DND-41 (cell line): ENCODE measurements at regions not wholly inside any gene's neighbourhood (a gene's known extent, or its start where the extent isn't known, plus 50 kb on each side); places are given as distances from the start of the nearest gene placed in this dataset.

Experiments
- ATAC-seq: fragments of 200-7000 bp; cut with Tn5 transposase; 3 replicates; pipeline ENCODE4 v1.9.1; 2021; ENCODE audit warnings: low read depth; ENCODE audit not compliant: insufficient read depth
- DNase-seq: peaks from one replicate; pipeline ENCODE4 v3.0.0-alpha.2; 2020
- H2AFZ ChIP-seq: 2 replicates; pipeline ENCODE4 v1.6.0; 2012; ENCODE audit warnings: low read depth, low read length
- H3K27ac ChIP-seq: 2 replicates; pipeline ENCODE4 v1.5.1; 2012; ENCODE audit warnings: low read length, inconsistent platforms
- H3K27me3 ChIP-seq: fragments of 200-600 bp; sonication (generic); 2 replicates; pipeline ENCODE4 v1.6.0; 2012; ENCODE audit warnings: low read length, mild to moderate bottlenecking, inconsistent platforms; ENCODE audit not compliant: insufficient read depth, poor library complexity
- H3K36me3 ChIP-seq: 2 replicates; pipeline ENCODE4 v1.5.1; 2012; ENCODE audit warnings: low read length, inconsistent platforms; ENCODE audit not compliant: insufficient read depth
- H3K4me1 ChIP-seq: 2 replicates; pipeline ENCODE4 v1.5.1; 2012; ENCODE audit warnings: mild to moderate bottlenecking, low read length; ENCODE audit not compliant: insufficient read depth
- H3K4me2 ChIP-seq: 2 replicates; pipeline ENCODE4 v1.6.0; 2012; ENCODE audit warnings: mild to moderate bottlenecking, moderate library complexity, low read length, inconsistent platforms; ENCODE audit not compliant: insufficient read depth
- H3K4me3 ChIP-seq, 2 experiments: fragments of 200-600 bp in 1 of 2; shearing (Covaris generic) in 1 of 2; 2 replicates each; pipeline ENCODE4 v1.5.1; 2012 to 2016; ENCODE audit warnings: inconsistent platforms in 2 of 2, low read length in 2 of 2, mild to moderate bottlenecking in 2 of 2, low read depth in 1 of 2, moderate library complexity in 1 of 2
- H3K79me2 ChIP-seq: 2 replicates; pipeline ENCODE4 v1.6.0; 2012; ENCODE audit warnings: low read length, inconsistent platforms; ENCODE audit not compliant: insufficient read depth
- H3K9ac ChIP-seq: 2 replicates; pipeline ENCODE4 v1.6.0; 2012; ENCODE audit warnings: low read depth, mild to moderate bottlenecking, inconsistent platforms, low read length, moderate library complexity
- H3K9me3 ChIP-seq: 2 replicates; pipeline ENCODE4 v1.5.1; 2012; ENCODE audit warnings: low read length, moderate library complexity, mild to moderate bottlenecking, inconsistent platforms; ENCODE audit not compliant: insufficient read depth, severe bottlenecking
- H4K20me1 ChIP-seq: 2 replicates; pipeline ENCODE4 v1.6.0; 2012; ENCODE audit warnings: low read length; ENCODE audit not compliant: insufficient read depth
- CTCF ChIP-seq: IDR thresholded peaks from 2 replicates; pipeline ENCODE4 v1.5.1; 2012; ENCODE audit warnings: borderline replicate concordance, low read length, moderate library complexity, mild to moderate bottlenecking; ENCODE audit not compliant: poor library complexity, severe bottlenecking; ENCODE audit errors: extremely low read depth
- EZH2 ChIP-seq: IDR thresholded peaks from 3 replicates; pipeline ENCODE4 v1.6.1; 2012; ENCODE audit warnings: borderline replicate concordance, low read depth, mild to moderate bottlenecking, moderate library complexity, low read length, inconsistent platforms; ENCODE audit not compliant: severe bottlenecking

GRCh38 chr16:5603836-5604235 lies 506.2 kb upstream of the EEF2KMT start:
- H3K9me3 ChIP-seq: no peaks in the 10 kb centered on the region

GRCh38 chr16:5601957-5602356 lies 504.4 kb upstream of the EEF2KMT start:
- Histone ChIP-seq H2AFZ (no peak overlapping the region), H3K79me2 (no peaks in the 10 kb centered on the region), H3K27ac (no peak overlapping the region), H4K20me1 (no peaks in the 10 kb centered on the region), H3K4me3 (no peak overlapping the region), H3K4me2 (no peak overlapping the region), H3K9ac (no peak overlapping the region), H3K9me3 (no peaks in the 10 kb centered on the region), H3K36me3 (no peaks in the 10 kb centered on the region), H3K27me3 (no peaks in the 10 kb centered on the region), H3K4me1 (no peaks in the 10 kb centered on the region)
- TF ChIP-seq CTCF (no peak), EZH2 (no peak)
- DNase-seq: no peak
- ATAC-seq: no peak

More at GRCh38 chr16:5603836-5604235, 506.2 kb upstream of the EEF2KMT start:
- no peaks in the 10 kb centered on the region for H3K79me2 ChIP-seq
- no peak overlapping the region for H3K4me3 ChIP-seq
- no peak for ATAC-seq
- no peaks in the 10 kb centered on the region for H4K20me1 ChIP-seq
- DNase-seq: no peak
- no peak overlapping the region for H3K27ac ChIP-seq
- TF ChIP-seq EZH2: no peak
- TF ChIP-seq CTCF: no peak
- no peaks in the 10 kb centered on the region for H3K4me1 ChIP-seq
- H3K4me2 ChIP-seq: no peak overlapping the region
- H3K36me3 ChIP-seq: no peaks in the 10 kb centered on the region
- H3K9ac ChIP-seq: no peak overlapping the region
- no peaks in the 10 kb centered on the region for H3K27me3 ChIP-seq
- H2AFZ ChIP-seq: no peak overlapping the region

GRCh38 chr16:5598793-5599192 lies 501.2 kb upstream of the EEF2KMT start:
- ATAC-seq (no peak), DNase-seq (no peak)
- H2AFZ ChIP-seq: no peak overlapping the region
- no peak for TF ChIP-seq CTCF
- H3K79me2 ChIP-seq: no peaks in the 10 kb centered on the region
- no peaks in the 10 kb centered on the region for H3K9me3 ChIP-seq
- H3K36me3 ChIP-seq: no peaks in the 10 kb centered on the region
- H3K9ac ChIP-seq: no peak overlapping the region
- H3K27me3 ChIP-seq: peaks cover 3% of the 10 kb centered on the region
- no peaks in the 10 kb centered on the region for H3K4me1 ChIP-seq
- H3K27ac ChIP-seq: no peak overlapping the region
- no peaks in the 10 kb centered on the region for H4K20me1 ChIP-seq
- H3K4me3 ChIP-seq: no peak overlapping the region
- no peak overlapping the region for H3K4me2 ChIP-seq

- H3K79me2 ChIP-seq: no peaks in the 10 kb centered on the region
- no peaks in the 10 kb centered on the region for H4K20me1 ChIP-seq
- no peak overlapping the region for H3K4me3 ChIP-seq
- peaks cover 3% of the 10 kb centered on the region for H3K27me3 ChIP-seq
- no peak overlapping the region for H3K27ac ChIP-seq
- H2AFZ ChIP-seq: no peak overlapping the region
- TF ChIP-seq EZH2: no peak
- TF ChIP-seq CTCF: no peak
- H3K36me3 ChIP-seq: no peaks in the 10 kb centered on the region
- no peak overlapping the region for H3K9ac ChIP-seq
- no peaks in the 10 kb centered on the region for H3K9me3 ChIP-seq
- H3K4me2 ChIP-seq: no peak overlapping the region
- no peak for ATAC-seq
- DNase-seq: no peak
- H3K4me1 ChIP-seq: no peaks in the 10 kb centered on the region
These were observed 498.3 kb upstream of the EEF2KMT start for GRCh38 chr16:5595849-5596248.
